Right lobe of liver (tissue), 4 donors: ENCODE measurements at regions not wholly inside any gene's neighbourhood (a gene's known extent, or its start where the extent isn't known, plus 50 kb on each side); places are given as distances from the start of the nearest gene placed in this dataset.

ENCODE experiments used
- CTCF ChIP-seq, 4 donors: fragments of 200-600 bp in 3 of 4; fragments of 450-650 bp in 1 of 4; IDR thresholded peaks; one replicate each; pipeline versions ENCODE4 v1.5.1 to v1.8.0; 2016 to 2022; ENCODE audit warnings: antibody characterized with exemption in 4 of 4, mild to moderate bottlenecking in 2 of 4
- POLR2A ChIP-seq: fragments of 450-650 bp; IDR thresholded peaks from one replicate; pipeline ENCODE4 v1.6.1; 2017; ENCODE audit warnings: antibody characterized with exemption, mild to moderate bottlenecking
- donor health status: DM: no; HTN: no; CAD: no.
- donor health status: DM: no; HTN: no; CAD: no.
- donor health status: DM: no; HTN: yes; CAD: no.

- TF ChIP-seq CTCF (IDR thresholded peaks at IDR 0.05), result no peak
- no peak for TF ChIP-seq POLR2A
Observed at GRCh38 chr16:6189216-6189615, 1091.6 kb upstream of the EEF2KMT start.
